PC-3 (cell line): ENCODE measurements at regions not wholly inside any gene's neighbourhood (a gene's known extent, or its start where the extent isn't known, plus 50 kb on each side); places are given as distances from the start of the nearest gene placed in this dataset.

Source experiments
- ATAC-seq: fragments of 200-7000 bp; cut with Tn5 transposase; 2 replicates; pipeline ENCODE4 v1.9.1; 2020; ENCODE audit warnings: mild to moderate bottlenecking, moderate library complexity
- BruUV-seq: library from RNA; stranded (reverse); fragments of 400-500 nt; replicated peaks from 2 replicates; lab custom pipeline; 2021; lab: Mats Ljungman, UMichigan
- CTCF ChIA-PET: fragments of 300-600 bp; sonication (Branson Sonifier 250); formaldehyde crosslinking; loops from one replicate; lab custom pipeline; 2022; ENCODE audit warnings: antibody characterized with exemption; lab: Charles Lee
- POLR2A ChIA-PET: fragments of 300-600 bp; sonication (Branson Sonifier 250); formaldehyde crosslinking; loops from one replicate; lab custom pipeline; 2022; ENCODE audit warnings: antibody characterized with exemption; ENCODE audit not compliant: unreplicated experiment; lab: Charles Lee
- DNase-seq: peaks from one replicate; pipeline ENCODE4 v3.0.0-alpha.2; 2015
- H2AFZ ChIP-seq: fragments of 300-600 bp; sonication (generic); 2 replicates; pipeline ENCODE4 v1.6.0; 2016; ENCODE audit warnings: antibody characterized with exemption, low read length
- H3F3A ChIP-seq: fragments of 300-600 bp; sonication (generic); one replicate; pipeline ENCODE4 v1.6.0; 2017; ENCODE audit warnings: antibody characterized with exemption, low read length, control low read depth, mild to moderate bottlenecking; ENCODE audit not compliant: unreplicated experiment
- H3K27ac ChIP-seq: fragments of 300-600 bp; sonication (generic); 2 replicates; pipeline ENCODE4 v1.5.1; 2016; ENCODE audit warnings: mild to moderate bottlenecking, low read length
- H3K27me3 ChIP-seq: fragments of 300-600 bp; sonication (generic); 2 replicates; pipeline ENCODE4 v1.6.1; 2016; ENCODE audit warnings: low read length, mixed read lengths
- H3K36me3 ChIP-seq: fragments of 300-600 bp; sonication (generic); 2 replicates; pipeline ENCODE4 v1.6.1; 2016; ENCODE audit warnings: low read depth, mixed run types, low read length, mixed read lengths
- H3K4me1 ChIP-seq: fragments of 300-600 bp; sonication (generic); 2 replicates; pipeline ENCODE4 v1.5.1; 2016; ENCODE audit warnings: low read length; ENCODE audit not compliant: insufficient read depth
- H3K4me2 ChIP-seq: fragments of 300-600 bp; sonication (generic); 2 replicates; pipeline ENCODE4 v1.6.0; 2016; ENCODE audit warnings: low read length
- H3K4me3 ChIP-seq: fragments of 300-600 bp; sonication (generic); 2 replicates; pipeline ENCODE4 v1.5.1; 2016; ENCODE audit warnings: mild to moderate bottlenecking, low read length, mixed read lengths
- H3K79me2 ChIP-seq: fragments of 300-600 bp; sonication (generic); 2 replicates; pipeline ENCODE4 v1.6.1; 2017; ENCODE audit warnings: low read length, mixed read lengths
- H3K9ac ChIP-seq: fragments of 300-600 bp; sonication (generic); 2 replicates; pipeline ENCODE4 v1.6.0; 2016; ENCODE audit warnings: mild to moderate bottlenecking, low read length
- H3K9me2 ChIP-seq: fragments of 300-600 bp; sonication (generic); replicated peaks from 2 replicates; pipeline ENCODE4 v1.6.1; 2016; ENCODE audit warnings: mixed run types, low read length, mixed read lengths
- H3K9me3 ChIP-seq: fragments of 300-600 bp; sonication (generic); 2 replicates; pipeline ENCODE4 v1.6.1; 2016; ENCODE audit warnings: low read length, mixed read lengths
- H4K20me1 ChIP-seq: fragments of 300-600 bp; sonication (generic); 2 replicates; pipeline ENCODE4 v1.6.1; 2016; ENCODE audit warnings: low read length, mixed read lengths
- CTCF ChIP-seq: fragments of 300-600 bp; sonication (generic); conservative IDR thresholded peaks from 2 replicates; pipeline ENCODE4 v1.5.1; 2017; ENCODE audit warnings: antibody characterized with exemption, low read depth, mild to moderate bottlenecking, low read length
- EZH2 ChIP-seq: fragments of 300-600 bp; sonication (generic); IDR thresholded peaks from one replicate; pipeline ENCODE4 v1.6.1; 2017; ENCODE audit warnings: antibody characterized with exemption, mild to moderate bottlenecking, low read length; ENCODE audit not compliant: unreplicated experiment
- EZH2phosphoT487 ChIP-seq: fragments of 300-600 bp; sonication (generic); IDR thresholded peaks from 2 replicates; pipeline ENCODE4 v1.6.1; 2018; ENCODE audit warnings: mild to moderate bottlenecking, antibody characterized with exemption, low read length, borderline replicate concordance
- intact Hi-C: fragments of 100-400 bp; cut with micrococcal nuclease; formaldehyde crosslinking; loops from 2 replicates; pipeline ENCODE4 v1.9.0; 2023

GRCh38 chr21:27675306-27675705 is 708.4 kb upstream of the ADAMTS5 start:
- ChIA-PET CTCF (no interaction called here), POLR2A (no interaction called here)
- ATAC-seq: no peak
- Histone ChIP-seq H3K4me3 (no peak overlapping the region), H4K20me1 (no peaks in the 10 kb centered on the region), H3K36me3 (no peaks in the 10 kb centered on the region), H3K27me3 (no peaks in the 10 kb centered on the region), H3K9ac (no peak overlapping the region), H2AFZ (no peak overlapping the region), H3K9me3 (no peaks in the 10 kb centered on the region), H3K27ac (no peak overlapping the region), H3K4me2 (no peak overlapping the region), H3K4me1 (no peaks in the 10 kb centered on the region), H3K9me2 (no peaks in the 10 kb centered on the region), H3K79me2 (no peaks in the 10 kb centered on the region), H3F3A (no peaks in the 10 kb centered on the region)
- no peak for DNase-seq
- intact Hi-C loops: no loop called here
- no TSS peak for BruUV-seq
- no peak for TF ChIP-seq EZH2
- TF ChIP-seq EZH2phosphoT487: no peak
- TF ChIP-seq CTCF: no peak

- TF ChIP-seq EZH2phosphoT487 (no peak), CTCF (no peak), EZH2 (no peak)
- H3K4me1 ChIP-seq: no peaks in the 10 kb centered on the region
- H2AFZ ChIP-seq: no peak overlapping the region
- H3K9ac ChIP-seq: no peak overlapping the region
- ATAC-seq (peak; percentile 71), DNase-seq (peak; percentile 31)
- no peaks in the 10 kb centered on the region for H3F3A ChIP-seq
- POLR2A ChIA-PET: no interaction called here
- H3K27me3 ChIP-seq: no peaks in the 10 kb centered on the region
- H3K9me2 ChIP-seq: no peaks in the 10 kb centered on the region
- intact Hi-C loops: no loop called here
- no peaks in the 10 kb centered on the region for H3K9me3 ChIP-seq
- CTCF ChIA-PET: no interaction called here
- H3K36me3 ChIP-seq: no peaks in the 10 kb centered on the region
- H4K20me1 ChIP-seq: no peaks in the 10 kb centered on the region
- no peak overlapping the region for H3K4me2 ChIP-seq
- BruUV-seq: no TSS peak
- H3K27ac ChIP-seq: no peak overlapping the region
- H3K4me3 ChIP-seq: no peak overlapping the region
- no peaks in the 10 kb centered on the region for H3K79me2 ChIP-seq
Observed at GRCh38 chr21:27674041-27674615, 707.2 kb upstream of the ADAMTS5 start.

GRCh38 chr21:27673581-27673980 is 706.7 kb upstream of the ADAMTS5 start:
- TF ChIP-seq EZH2phosphoT487 (no peak), CTCF (no peak), EZH2 (no peak)
- Histone ChIP-seq H3K4me3 (no peak overlapping the region), H3F3A (no peaks in the 10 kb centered on the region), H3K9me3 (no peaks in the 10 kb centered on the region), H3K27ac (no peak overlapping the region), H2AFZ (no peak overlapping the region), H3K4me1 (no peaks in the 10 kb centered on the region), H3K36me3 (no peaks in the 10 kb centered on the region), H3K79me2 (no peaks in the 10 kb centered on the region), H4K20me1 (no peaks in the 10 kb centered on the region), H3K4me2 (no peak overlapping the region), H3K27me3 (no peaks in the 10 kb centered on the region), H3K9me2 (no peaks in the 10 kb centered on the region), H3K9ac (no peak overlapping the region)
- intact Hi-C loops: no loop called here
- ATAC-seq (no peak), DNase-seq (no peak)
- CTCF ChIA-PET: no interaction called here
- BruUV-seq: no TSS peak
- POLR2A ChIA-PET: interaction anchor here (0.7 kb wide), 1 partner anchor 798 kb away, joined by 4 read pairs; no protein-coding TSS in a partner anchor
